Stimulated activated CD8-positive, alpha-beta memory T cell treated with anti-CD3 and anti-CD28 coated beads, Interleukin-15, amount 100 ng/mL, for 48 hours (primary cell): ENCODE measurements at regions not wholly inside any gene's neighbourhood (a gene's known extent, or its start where the extent isn't known, plus 50 kb on each side); places are given as distances from the start of the nearest gene placed in this dataset.
"Not testable (repeated sequence)": the region's sequence is repeated elsewhere in the genome, so short reads cannot be mapped to it uniquely, and the experiment has no call there.

Experiments
- DNase-seq, 2 donors: peaks; one replicate each; pipeline ENCODE4 v3.0.0-alpha.2; 2020; ENCODE audit warnings: low read depth in 2 of 2

GRCh38 chr4:120636120-120636630 lies 286.4 kb downstream of the PRDM5 start:
- no peak for DNase-seq

- DNase-seq, result no peak
Observed at GRCh38 chr4:120633810-120634209, 288.7 kb downstream of the PRDM5 start.

GRCh38 chr4:120630427-120630826 lies 292.1 kb downstream of the PRDM5 start:
- DNase-seq, result no peak

GRCh38 chr4:120629546-120630108 lies 292.9 kb downstream of the PRDM5 start:
- DNase-seq, result no peak

- DNase-seq, result no peak
Observed at GRCh38 chr4:120622601-120623000, 299.9 kb downstream of the PRDM5 start.

GRCh38 chr4:120617171-120617570 lies 305.4 kb downstream of the PRDM5 start:
- DNase-seq, result no peak

GRCh38 chr4:120616041-120616440 lies 306.5 kb downstream of the PRDM5 start:
- no peak for DNase-seq

GRCh38 chr4:120613778-120614177 lies 308.7 kb downstream of the PRDM5 start:
- no peak for DNase-seq

GRCh38 chr4:120611092-120611491 lies 311.4 kb downstream of the PRDM5 start:
- DNase-seq, result no peak

GRCh38 chr4:120591038-120591437 lies 331.5 kb downstream of the PRDM5 start:
- DNase-seq, result no peak

- DNase-seq, result no peak
Observed at GRCh38 chr4:120589787-120590186, 332.7 kb downstream of the PRDM5 start.

GRCh38 chr4:120568731-120569130 lies 353.8 kb downstream of the PRDM5 start:
- no peak for DNase-seq

- DNase-seq, result no peak
Observed at GRCh38 chr4:120561648-120562047, 360.9 kb downstream of the PRDM5 start.

GRCh38 chr4:120557372-120557771 lies 365.2 kb downstream of the PRDM5 start:
- no peak for DNase-seq

- no peak for DNase-seq
Observed at GRCh38 chr4:120555058-120555457, 367.5 kb downstream of the PRDM5 start.

GRCh38 chr4:120554086-120554485 lies 368.4 kb downstream of the PRDM5 start:
- DNase-seq, result no peak

GRCh38 chr4:120550624-120551220 lies 371.8 kb downstream of the PRDM5 start:
- not testable (repeated sequence) for DNase-seq

- no peak for DNase-seq
Observed at GRCh38 chr4:120549011-120549570, 373.4 kb downstream of the PRDM5 start.

GRCh38 chr4:120545391-120545790 lies 377.1 kb downstream of the PRDM5 start:
- no peak for DNase-seq

- no peak for DNase-seq
Observed at GRCh38 chr4:120544838-120545237, 377.7 kb downstream of the PRDM5 start.

- DNase-seq, result no peak
Observed at GRCh38 chr4:120540625-120541024, 381.9 kb downstream of the PRDM5 start.

GRCh38 chr4:120536884-120537283 lies 385.6 kb downstream of the PRDM5 start:
- no peak for DNase-seq

GRCh38 chr4:120528428-120528827 lies 394.1 kb downstream of the PRDM5 start:
- DNase-seq, result no peak
